Activated CD4-positive, alpha-beta T cell treated with anti-CD3 and anti-CD28 coated beads, Interleukin-2, amount 10 ng/mL, durations not matched to agents 7 days and 5 days (primary cell): ENCODE measurements at regions not wholly inside any gene's neighbourhood (a gene's known extent, or its start where the extent isn't known, plus 50 kb on each side); places are given as distances from the start of the nearest gene placed in this dataset.
A peak's percentile ranks its signal among the peaks of the same experiment; 100 is the strongest.

ENCODE experiments used
- CTCF ChIA-PET: fragments of 350-600 bp; sonication (Branson Sonifier 250); formaldehyde crosslinking; loops from one replicate; lab custom pipeline; 2021; ENCODE audit warnings: antibody characterized with exemption; lab: Charles Lee
- POLR2A ChIA-PET: fragments of 350-600 bp; sonication (Branson Sonifier 250); formaldehyde crosslinking; loops from one replicate; lab custom pipeline; 2021; ENCODE audit warnings: antibody characterized with exemption; lab: Charles Lee
- DNase-seq: peaks from one replicate; pipeline ENCODE4 v3.0.0-alpha.2; 2020
- H3K27ac Mint-ChIP-seq: one replicate; pipeline ENCODE4 v1.8.0; 2021; ENCODE audit warnings: mild to moderate bottlenecking, moderate library complexity, mixed read lengths
- H3K27me3 Mint-ChIP-seq: one replicate; pipeline ENCODE4 v1.8.0; 2021; ENCODE audit warnings: mixed read lengths
- H3K36me3 Mint-ChIP-seq: one replicate; pipeline ENCODE4 v1.8.0; 2021; ENCODE audit warnings: low read depth, mixed read lengths
- H3K4me1 Mint-ChIP-seq: one replicate; pipeline ENCODE4 v1.8.0; 2021; ENCODE audit warnings: mixed read lengths
- H3K4me3 Mint-ChIP-seq: one replicate; pipeline ENCODE4 v1.8.0; 2021; ENCODE audit warnings: mild to moderate bottlenecking, moderate library complexity, mixed read lengths
- H3K9me3 Mint-ChIP-seq: one replicate; pipeline ENCODE4 v1.8.0; 2021; ENCODE audit warnings: mixed read lengths

DNA sequence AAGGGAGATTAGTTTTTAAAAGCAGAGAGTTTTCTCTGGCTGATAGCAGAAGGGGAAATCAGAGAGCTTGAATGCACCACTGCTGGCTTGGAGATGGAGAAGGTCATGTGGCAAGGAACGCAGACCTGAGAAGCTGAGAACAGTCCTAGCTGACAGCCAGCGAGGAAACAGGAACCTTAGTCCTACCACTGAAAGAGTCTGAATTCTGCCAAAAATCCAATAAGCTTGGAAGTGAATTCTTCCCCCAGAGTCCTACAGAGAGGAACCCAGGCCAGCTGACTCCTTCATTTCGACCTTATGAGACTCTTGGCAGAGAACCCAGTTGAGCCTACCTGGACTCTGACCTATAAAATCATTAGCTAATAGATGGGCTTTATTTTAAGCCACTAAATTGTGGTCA is 371.9 kb upstream of the TNP1 start:
- H3K27me3 Mint-ChIP-seq = peaks cover 20% of the 10 kb centered on the region
- H3K36me3 Mint-ChIP-seq = no peaks in the 10 kb centered on the region
- CTCF ChIA-PET = no interaction called here
- H3K4me1 Mint-ChIP-seq = no peaks in the 10 kb centered on the region
- H3K4me3 Mint-ChIP-seq = no peak overlapping the region
- no peak for DNase-seq
- H3K9me3 Mint-ChIP-seq = peaks cover 6% of the 10 kb centered on the region
- POLR2A ChIA-PET = no interaction called here
- H3K27ac Mint-ChIP-seq = no peak overlapping the region

DNA sequence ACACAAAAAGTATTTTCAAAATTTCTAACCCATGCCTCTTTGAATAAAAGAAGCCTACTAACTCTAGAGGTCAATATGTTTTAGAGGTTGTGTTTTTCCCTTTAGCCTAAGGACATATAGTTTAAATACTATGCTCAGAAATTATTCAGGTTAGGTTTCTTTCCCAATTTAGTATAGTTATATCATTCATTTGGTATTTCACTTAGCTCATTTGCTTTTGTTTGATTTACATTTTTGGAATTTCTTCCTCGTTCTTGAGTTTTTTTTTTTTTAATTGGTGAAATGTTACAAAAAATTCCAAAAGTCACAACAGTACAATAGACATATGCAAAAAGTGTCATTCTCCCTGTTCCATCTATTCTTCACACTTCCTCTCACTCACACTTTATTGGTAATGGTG is 371.3 kb upstream of the TNP1 start:
- Mint-ChIP-seq H3K9me3 (peaks cover under 1% of the 10 kb centered on the region), H3K4me3 (no peak overlapping the region), H3K27ac (no peak overlapping the region), H3K4me1 (no peaks in the 10 kb centered on the region), H3K27me3 (peaks cover 18% of the 10 kb centered on the region), H3K36me3 (no peaks in the 10 kb centered on the region)
- no peak for DNase-seq
- POLR2A ChIA-PET = no interaction called here
- CTCF ChIA-PET = interaction anchor here (0.6 to 0.8 kb wide), 3 partner anchors 45 to 140 kb away, joined by 3 to 4 read pairs (median 4); no protein-coding TSS in a partner anchor

DNA sequence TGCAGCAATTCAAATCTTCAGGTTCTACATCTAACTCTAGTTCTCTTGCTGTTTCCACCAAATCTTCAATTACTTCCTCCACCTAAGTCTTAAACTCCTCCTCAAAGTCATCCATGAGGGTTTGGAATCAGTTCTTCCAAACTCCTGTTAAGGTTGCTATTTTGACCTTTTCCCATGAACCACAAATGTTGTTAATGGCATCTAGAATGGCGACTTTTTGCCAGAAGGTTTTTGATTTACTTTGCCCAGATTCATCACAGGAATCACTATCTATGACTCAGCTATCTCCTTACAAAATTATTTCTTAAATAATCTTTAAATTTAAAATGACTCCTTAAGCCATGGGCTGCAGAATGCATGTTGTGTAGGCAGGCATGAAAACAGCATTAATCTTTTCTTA is 368.9 kb upstream of the TNP1 start:
- peaks cover 3% of the 10 kb centered on the region for H3K27me3 Mint-ChIP-seq
- H3K9me3 Mint-ChIP-seq = no peaks in the 10 kb centered on the region
- peaks cover under 1% of the 10 kb centered on the region for H3K36me3 Mint-ChIP-seq
- no peak overlapping the region for H3K4me3 Mint-ChIP-seq
- DNase-seq = no peak
- POLR2A ChIA-PET = no interaction called here
- H3K27ac Mint-ChIP-seq = no peak overlapping the region
- H3K4me1 Mint-ChIP-seq = peaks cover under 1% of the 10 kb centered on the region
- CTCF ChIA-PET = no interaction called here

DNA sequence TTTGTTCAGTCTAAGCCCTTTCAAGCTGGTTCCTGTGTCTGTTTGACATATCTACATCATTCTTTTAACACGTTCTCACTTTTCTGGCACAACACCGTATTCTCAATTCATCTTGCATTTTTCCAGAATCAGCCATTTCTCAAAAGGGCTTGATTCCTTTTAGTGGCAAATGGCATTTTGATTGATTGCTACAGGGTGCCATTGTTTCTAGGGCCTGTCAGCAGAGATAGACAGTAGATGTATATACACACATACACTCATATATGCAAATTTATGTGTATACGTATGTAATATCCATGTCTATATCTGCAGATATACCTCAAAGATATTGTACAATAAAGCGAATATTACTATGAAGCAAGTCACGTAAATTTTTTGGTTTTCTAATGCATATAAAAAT is 367.9 kb upstream of the TNP1 start:
- ChIA-PET POLR2A (no interaction called here), CTCF (no interaction called here)
- no peak for DNase-seq
- peaks cover 10% of the 10 kb centered on the region for H3K4me1 Mint-ChIP-seq
- H3K27ac Mint-ChIP-seq = no peak overlapping the region
- peaks cover 1% of the 10 kb centered on the region for H3K36me3 Mint-ChIP-seq
- peaks cover 2% of the 10 kb centered on the region for H3K27me3 Mint-ChIP-seq
- no peak overlapping the region for H3K4me3 Mint-ChIP-seq
- H3K9me3 Mint-ChIP-seq = no peaks in the 10 kb centered on the region

DNA sequence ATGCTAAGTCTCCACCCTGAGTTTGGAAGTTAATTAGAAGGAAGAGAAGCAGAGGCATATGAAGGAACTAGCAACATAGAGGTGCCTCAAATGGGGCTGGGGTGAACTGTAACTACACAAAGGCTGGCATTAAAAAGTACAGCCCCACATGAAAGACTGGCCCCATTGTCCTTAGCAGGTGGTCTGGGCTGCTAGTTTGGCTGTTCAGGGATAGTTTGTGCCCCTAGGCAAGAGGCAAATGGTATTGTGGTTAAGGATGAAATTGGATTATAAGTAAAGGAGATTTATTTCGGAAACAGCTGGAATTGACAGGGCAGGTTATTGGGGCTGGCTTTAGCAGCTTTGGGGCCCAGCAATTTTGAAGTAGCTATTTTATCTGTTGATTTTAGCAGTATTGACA is 365.7 kb upstream of the TNP1 start:
- POLR2A ChIA-PET = no interaction called here
- Mint-ChIP-seq H3K36me3 (peaks cover 4% of the 10 kb centered on the region), H3K4me1 (peaks cover 16% of the 10 kb centered on the region), H3K4me3 (no peak overlapping the region), H3K27ac (no peak overlapping the region), H3K9me3 (peaks cover 2% of the 10 kb centered on the region), H3K27me3 (no peaks in the 10 kb centered on the region)
- CTCF ChIA-PET = no interaction called here
- no peak for DNase-seq

DNA sequence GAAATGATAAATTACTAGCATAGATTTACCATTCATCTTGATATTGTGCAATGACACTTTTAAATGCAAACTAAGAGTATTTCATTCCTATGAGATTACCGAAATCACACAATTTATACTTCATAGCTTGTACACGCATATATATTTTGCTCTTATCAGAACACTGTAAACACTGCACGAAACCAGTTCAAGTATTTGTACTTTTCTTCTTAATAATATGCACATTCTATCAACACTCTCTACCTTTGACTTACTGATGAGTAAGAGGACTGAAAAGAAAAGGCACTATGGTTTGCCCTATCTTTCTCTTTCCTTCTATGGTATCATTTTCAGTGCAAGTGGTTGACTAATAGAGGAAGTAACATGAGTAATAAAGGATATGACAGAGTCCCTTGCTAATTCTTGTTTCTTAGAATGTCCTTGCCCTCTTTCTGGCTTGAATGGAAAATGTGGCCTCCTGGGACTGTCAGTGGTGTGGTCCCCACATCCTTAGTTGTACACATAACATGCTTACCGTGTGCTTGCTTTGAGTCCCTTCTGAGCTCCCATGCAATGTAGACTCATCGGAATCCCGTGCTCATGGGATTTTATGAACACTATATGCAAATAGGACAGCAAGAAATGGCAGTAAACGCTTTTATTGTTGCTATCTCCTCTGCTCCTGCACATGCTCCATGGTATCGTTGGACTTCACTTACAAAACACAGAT is 363.5 kb upstream of the TNP1 start:
- peak overlapping the region; percentile 32 for H3K27ac Mint-ChIP-seq
- ChIA-PET POLR2A (interaction anchor here (0.6 kb wide), 1 partner anchor 45 kb away, joined by 3 read pairs; no protein-coding TSS in a partner anchor), CTCF (interaction anchor here (1.0 to 1.9 kb wide), 2 partner anchors 12 to 136 kb away, joined by 3 to 7 read pairs; no protein-coding TSS in a partner anchor)
- peak; percentile 42 for DNase-seq
- peaks cover 27% of the 10 kb centered on the region for H3K4me1 Mint-ChIP-seq
- no peak overlapping the region for H3K4me3 Mint-ChIP-seq
- peaks cover 2% of the 10 kb centered on the region for H3K9me3 Mint-ChIP-seq
- peaks cover 4% of the 10 kb centered on the region for H3K36me3 Mint-ChIP-seq
- no peaks in the 10 kb centered on the region for H3K27me3 Mint-ChIP-seq

DNA sequence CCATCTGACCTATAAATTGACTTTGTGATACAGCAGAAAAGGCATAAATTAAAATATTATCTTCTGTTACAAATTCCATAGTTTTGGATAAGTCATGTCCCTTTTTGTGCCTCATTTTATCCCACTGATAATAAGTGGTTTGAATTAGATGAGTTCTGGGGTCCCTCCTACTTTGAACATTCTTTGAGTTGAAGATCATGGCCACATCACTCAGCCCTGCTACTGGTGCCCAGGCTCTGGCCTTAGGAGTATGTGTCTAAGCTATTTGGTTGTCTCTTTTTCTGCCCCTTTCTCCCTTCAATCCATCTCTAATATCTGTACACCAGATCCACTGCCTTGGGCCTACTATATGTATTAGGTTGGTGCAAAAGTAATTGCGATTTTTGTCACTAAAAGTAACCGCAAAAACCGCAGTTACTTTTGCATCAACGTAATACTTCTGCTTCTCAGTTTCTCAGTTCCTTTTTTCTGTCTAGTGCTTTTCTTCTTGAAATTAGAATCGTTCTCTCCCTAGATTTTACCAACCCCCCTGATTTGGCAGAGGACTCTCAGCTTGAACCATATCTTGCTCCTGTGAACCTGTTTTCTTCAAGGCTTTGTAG is 362.5 kb upstream of the TNP1 start:
- POLR2A ChIA-PET = no interaction called here
- peak; percentile 21 for DNase-seq

DNA sequence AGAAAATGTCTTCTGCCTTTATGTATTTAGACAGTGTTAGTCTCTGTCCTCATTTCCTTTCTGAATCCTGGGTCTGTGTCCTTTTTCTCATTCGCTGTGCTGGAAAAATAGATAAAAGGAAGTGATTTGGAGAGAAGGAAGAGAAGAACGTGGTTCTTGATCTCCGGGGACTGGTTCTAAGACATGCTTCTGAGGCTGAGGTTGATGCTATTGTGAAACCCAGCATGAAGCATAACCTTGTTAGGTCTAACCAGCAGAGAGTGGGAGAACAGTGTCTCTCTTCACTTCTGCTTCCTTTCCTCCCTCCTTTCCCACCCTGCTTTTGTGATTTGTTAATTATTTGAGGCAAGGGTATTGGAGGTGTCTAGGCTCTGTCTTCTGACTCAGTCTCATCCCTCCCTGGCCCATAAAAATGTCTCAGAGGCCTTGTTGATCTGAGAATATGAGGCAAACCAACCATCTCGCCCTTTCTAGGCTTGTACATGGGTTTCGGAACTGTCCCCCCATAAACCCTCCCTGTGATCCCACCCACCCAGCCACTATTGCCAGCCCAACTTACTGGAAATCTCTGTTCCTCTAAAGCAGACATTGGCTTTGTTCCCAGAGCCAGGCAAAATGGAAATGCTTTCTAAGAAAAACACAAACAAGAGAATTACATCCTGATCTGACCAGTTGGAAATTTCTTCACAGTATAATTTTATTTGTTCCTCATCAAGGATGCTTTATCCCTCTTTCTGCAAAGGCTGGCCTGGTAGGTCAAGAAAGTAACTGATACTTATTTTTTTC is 360.6 kb upstream of the TNP1 start:
- CTCF ChIA-PET = interaction anchor here (0.6 to 1.4 kb wide), 2 partner anchors 14 to 1812 kb away, joined by 3 to 4 read pairs; no protein-coding TSS in a partner anchor

More for the DNA sequence above, 362.5 kb upstream of the TNP1 start:
- Mint-ChIP-seq H3K27me3 (no peaks in the 10 kb centered on the region), H3K9me3 (peaks cover 2% of the 10 kb centered on the region), H3K4me1 (peaks cover 27% of the 10 kb centered on the region), H3K4me3 (no peak overlapping the region), H3K36me3 (peaks cover 4% of the 10 kb centered on the region), H3K27ac (peak overlapping the region; percentile 70)
- CTCF ChIA-PET = interaction anchor here (0.6 to 1.9 kb wide), 2 partner anchors 13 to 73 kb away, joined by 4 to 7 read pairs; no protein-coding TSS in a partner anchor

DNA sequence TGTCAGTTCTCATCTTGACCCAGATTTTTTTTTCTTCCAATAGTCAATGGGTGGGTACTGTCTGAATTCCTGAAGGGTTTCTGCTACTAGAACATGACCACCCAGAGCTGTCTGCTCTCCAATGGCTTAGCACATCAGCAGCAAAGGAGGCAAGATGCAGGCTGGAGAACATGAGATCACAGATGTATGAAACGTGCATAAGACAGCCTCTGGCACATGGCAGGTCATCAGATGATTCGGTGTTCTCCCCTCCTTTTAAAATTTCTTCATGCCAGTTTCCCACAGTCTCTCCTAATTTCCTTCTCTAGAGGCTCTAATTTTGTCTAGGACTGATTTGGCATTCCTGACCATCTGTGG is 359.3 kb upstream of the TNP1 start:
- Mint-ChIP-seq H3K27me3 (peaks cover 5% of the 10 kb centered on the region), H3K4me3 (no peak overlapping the region), H3K36me3 (peaks cover 4% of the 10 kb centered on the region), H3K27ac (no peak overlapping the region), H3K4me1 (peaks cover 27% of the 10 kb centered on the region), H3K9me3 (peaks cover 2% of the 10 kb centered on the region)
- ChIA-PET CTCF (interaction anchor here (0.7 to 0.9 kb wide), 2 partner anchors 9 to 61 kb away, joined by 3 read pairs; no protein-coding TSS in a partner anchor), POLR2A (no interaction called here)
- no peak for DNase-seq

More for the DNA sequence above, 360.6 kb upstream of the TNP1 start:
- Mint-ChIP-seq H3K4me3 (no peak overlapping the region), H3K27ac (no peak overlapping the region), H3K36me3 (peaks cover 4% of the 10 kb centered on the region), H3K9me3 (peaks cover 2% of the 10 kb centered on the region), H3K27me3 (peaks cover 5% of the 10 kb centered on the region), H3K4me1 (peaks cover 27% of the 10 kb centered on the region)
- DNase-seq = no peak
- POLR2A ChIA-PET = no interaction called here

DNA sequence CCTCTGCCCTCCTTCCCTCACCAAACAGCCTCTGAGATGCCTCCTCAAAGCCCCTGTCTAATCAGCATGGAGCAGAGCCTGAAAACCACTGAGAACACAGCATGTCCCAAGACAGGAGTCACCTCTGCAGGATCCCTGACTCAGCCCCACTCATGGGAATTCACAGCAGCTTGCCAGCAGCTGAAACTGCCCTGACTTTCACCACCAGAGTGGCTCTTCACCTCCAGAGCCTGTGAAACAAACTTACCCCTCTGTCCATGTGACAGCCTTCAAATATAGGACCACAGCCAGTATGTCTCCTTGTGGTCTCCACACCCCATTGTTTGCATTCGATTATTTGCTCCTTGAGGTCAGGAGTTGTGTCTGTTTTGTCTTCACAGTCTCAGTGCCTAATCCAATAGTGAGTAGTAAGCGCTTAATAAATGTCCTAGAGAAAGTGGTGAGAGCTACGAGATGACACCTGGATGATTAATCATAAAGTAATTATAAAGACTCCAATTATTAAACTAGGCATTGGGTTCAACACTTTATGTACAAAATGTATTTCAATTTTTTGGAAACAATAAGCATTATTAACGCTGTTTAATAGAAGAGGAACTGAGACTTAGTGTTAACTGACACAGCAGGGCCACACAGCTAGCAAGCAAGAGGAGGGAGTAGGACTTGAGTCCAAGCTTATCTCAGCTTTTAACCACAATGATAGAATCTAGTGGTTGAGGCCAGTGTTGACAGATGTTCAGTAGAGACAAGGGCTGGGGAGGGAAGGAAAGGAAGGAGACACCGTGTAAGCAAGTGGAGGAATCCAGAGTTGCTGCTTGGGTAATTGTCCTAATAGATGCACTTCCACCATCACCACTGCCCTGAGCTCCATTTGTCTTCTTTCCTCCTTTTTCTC is 358.7 kb upstream of the TNP1 start:
- Mint-ChIP-seq H3K9me3 (peaks cover 2% of the 10 kb centered on the region), H3K36me3 (peaks cover 3% of the 10 kb centered on the region), H3K27me3 (peaks cover 5% of the 10 kb centered on the region), H3K4me1 (peaks cover 25% of the 10 kb centered on the region), H3K27ac (no peak overlapping the region), H3K4me3 (no peak overlapping the region)
- DNase-seq = no peak
- POLR2A ChIA-PET = no interaction called here
- CTCF ChIA-PET = interaction anchor here (0.7 kb wide), 1 partner anchor 61 kb away, joined by 3 read pairs; no protein-coding TSS in a partner anchor

DNA sequence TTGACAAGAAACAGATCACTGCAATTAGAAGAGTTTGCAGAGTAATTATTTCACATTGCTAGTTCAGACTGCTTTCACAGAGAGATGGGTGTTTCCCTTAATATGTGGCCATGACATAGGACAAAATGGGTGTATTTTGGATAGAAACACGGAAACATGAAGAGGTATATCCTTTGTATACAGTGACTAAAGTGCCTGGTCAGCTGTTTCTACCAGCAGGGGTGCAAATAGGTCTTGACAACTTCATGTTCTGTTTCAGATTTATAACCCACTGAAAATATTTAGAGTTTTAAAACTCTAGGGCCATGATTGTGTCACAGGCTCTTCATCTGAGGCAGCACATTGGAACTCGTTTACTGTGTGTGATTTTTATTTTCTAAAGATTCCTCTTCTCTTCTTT is 357.1 kb upstream of the TNP1 start:
- H3K36me3 Mint-ChIP-seq = peaks cover 3% of the 10 kb centered on the region
- H3K4me1 Mint-ChIP-seq = peaks cover 11% of the 10 kb centered on the region
- H3K27ac Mint-ChIP-seq = no peak overlapping the region
- POLR2A ChIA-PET = no interaction called here
- H3K9me3 Mint-ChIP-seq = peaks cover 2% of the 10 kb centered on the region
- no peak overlapping the region for H3K4me3 Mint-ChIP-seq
- peaks cover 7% of the 10 kb centered on the region for H3K27me3 Mint-ChIP-seq
- DNase-seq = no peak
- CTCF ChIA-PET = no interaction called here

DNA sequence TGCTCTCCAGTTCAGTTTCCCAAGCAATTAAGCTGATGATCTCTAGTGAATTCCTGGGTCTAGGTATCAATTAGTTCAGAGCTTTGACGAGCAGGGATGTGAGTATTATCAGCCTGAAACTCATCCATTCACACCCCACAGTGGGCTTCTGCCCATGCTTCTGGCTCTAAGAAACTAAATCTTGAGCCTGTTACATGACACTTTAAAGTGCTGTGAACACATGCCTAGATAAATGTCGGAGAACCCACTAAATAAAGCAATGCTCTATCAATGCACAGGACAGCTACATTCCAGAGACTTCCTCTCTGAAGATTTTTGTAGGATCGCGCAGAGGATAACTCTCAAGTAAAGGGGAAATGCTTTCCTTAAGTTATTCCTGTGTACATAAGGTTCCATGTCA is 356.5 kb upstream of the TNP1 start:
- Mint-ChIP-seq H3K36me3 (peaks cover 3% of the 10 kb centered on the region), H3K4me1 (peaks cover 11% of the 10 kb centered on the region), H3K27ac (no peak overlapping the region), H3K27me3 (peaks cover 7% of the 10 kb centered on the region), H3K4me3 (no peak overlapping the region), H3K9me3 (no peaks in the 10 kb centered on the region)
- ChIA-PET POLR2A (no interaction called here), CTCF (no interaction called here)
- no peak for DNase-seq
